ENCODE measurements at regions not wholly inside any gene's neighbourhood (a gene's known extent, or its start where the extent isn't known, plus 50 kb on each side); places are given as distances from the start of the nearest gene placed in this dataset.

GRCh38 chr12:91913651-91914050 lies 232.0 kb downstream of the BTG1 start:
- TF ChIP-seq, protein P1, sequence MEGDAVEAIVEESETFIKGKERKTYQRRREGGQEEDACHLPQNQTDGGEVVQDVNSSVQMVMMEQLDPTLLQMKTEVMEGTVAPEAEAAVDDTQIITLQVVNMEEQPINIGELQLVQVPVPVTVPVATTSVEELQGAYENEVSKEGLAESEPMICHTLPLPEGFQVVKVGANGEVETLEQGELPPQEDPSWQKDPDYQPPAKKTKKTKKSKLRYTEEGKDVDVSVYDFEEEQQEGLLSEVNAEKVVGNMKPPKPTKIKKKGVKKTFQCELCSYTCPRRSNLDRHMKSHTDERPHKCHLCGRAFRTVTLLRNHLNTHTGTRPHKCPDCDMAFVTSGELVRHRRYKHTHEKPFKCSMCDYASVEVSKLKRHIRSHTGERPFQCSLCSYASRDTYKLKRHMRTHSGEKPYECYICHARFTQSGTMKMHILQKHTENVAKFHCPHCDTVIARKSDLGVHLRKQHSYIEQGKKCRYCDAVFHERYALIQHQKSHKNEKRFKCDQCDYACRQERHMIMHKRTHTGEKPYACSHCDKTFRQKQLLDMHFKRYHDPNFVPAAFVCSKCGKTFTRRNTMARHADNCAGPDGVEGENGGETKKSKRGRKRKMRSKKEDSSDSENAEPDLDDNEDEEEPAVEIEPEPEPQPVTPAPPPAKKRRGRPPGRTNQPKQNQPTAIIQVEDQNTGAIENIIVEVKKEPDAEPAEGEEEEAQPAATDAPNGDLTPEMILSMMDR (conservative IDR thresholded peaks at IDR 0.05; ENCODE audit: low read depth, low read length): no peak
- TF ChIP-seq EZH2 (IDR thresholded peaks at IDR 0.05; ENCODE audit: borderline replicate concordance, low read depth, low read length, poor library complexity, severe bottlenecking): no peak

All from A673 (cell line).